ENCODE measurements at regions not wholly inside any gene's neighbourhood (a gene's known extent, or its start where the extent isn't known, plus 50 kb on each side); places are given as distances from the start of the nearest gene placed in this dataset.

DNA sequence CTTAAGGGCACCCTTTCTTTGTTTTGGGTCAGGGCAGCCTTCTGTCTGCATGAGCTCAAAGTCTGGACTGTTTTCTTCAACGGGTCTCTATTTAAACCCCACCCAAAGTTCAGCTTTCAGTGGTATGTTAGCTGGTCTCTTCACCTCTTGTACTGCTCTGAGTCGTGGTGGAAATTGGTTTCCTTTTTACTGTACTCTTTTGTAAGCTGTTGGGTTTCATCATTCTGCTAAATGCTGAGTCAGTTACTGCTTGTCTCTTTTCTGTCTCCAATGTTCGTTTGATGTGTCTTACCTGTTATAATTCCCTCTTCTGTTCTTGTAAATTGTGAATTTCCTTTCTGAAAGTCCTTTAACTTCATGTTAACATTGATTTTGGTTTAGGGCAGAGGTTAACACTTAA lies 64.1 kb upstream of the MALRD1 start:
- DNase-seq (ENCODE audit: extremely low spot score), result no peak
- TF ChIP-seq, protein P1, sequence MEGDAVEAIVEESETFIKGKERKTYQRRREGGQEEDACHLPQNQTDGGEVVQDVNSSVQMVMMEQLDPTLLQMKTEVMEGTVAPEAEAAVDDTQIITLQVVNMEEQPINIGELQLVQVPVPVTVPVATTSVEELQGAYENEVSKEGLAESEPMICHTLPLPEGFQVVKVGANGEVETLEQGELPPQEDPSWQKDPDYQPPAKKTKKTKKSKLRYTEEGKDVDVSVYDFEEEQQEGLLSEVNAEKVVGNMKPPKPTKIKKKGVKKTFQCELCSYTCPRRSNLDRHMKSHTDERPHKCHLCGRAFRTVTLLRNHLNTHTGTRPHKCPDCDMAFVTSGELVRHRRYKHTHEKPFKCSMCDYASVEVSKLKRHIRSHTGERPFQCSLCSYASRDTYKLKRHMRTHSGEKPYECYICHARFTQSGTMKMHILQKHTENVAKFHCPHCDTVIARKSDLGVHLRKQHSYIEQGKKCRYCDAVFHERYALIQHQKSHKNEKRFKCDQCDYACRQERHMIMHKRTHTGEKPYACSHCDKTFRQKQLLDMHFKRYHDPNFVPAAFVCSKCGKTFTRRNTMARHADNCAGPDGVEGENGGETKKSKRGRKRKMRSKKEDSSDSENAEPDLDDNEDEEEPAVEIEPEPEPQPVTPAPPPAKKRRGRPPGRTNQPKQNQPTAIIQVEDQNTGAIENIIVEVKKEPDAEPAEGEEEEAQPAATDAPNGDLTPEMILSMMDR (IDR thresholded peaks at IDR 0.05; ENCODE audit: control extremely low read depth, extremely low read depth, low read depth, missing control alignments), result no peak
- CTCF ChIA-PET, result no interaction called here
- POLR2A ChIA-PET, result no interaction called here

DNA sequence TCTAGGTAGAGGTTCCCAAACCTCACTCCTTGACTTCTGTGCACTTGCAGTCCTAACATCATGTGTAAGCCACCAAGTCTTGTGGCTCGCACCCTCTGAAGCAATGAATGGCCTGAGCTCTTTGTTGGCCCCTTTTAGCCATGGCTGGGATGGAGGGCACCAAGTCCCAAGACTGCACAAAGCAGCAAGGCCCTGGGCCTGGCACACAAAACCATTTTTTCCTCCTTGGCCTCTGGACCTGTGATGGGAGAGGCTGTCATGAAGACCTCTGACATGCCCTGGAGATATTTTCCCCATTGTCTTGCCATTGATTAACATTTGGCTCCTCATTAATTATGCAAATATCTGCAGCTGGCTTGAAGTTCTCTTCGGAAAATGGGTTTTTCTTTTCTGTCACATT lies 60.3 kb upstream of the MALRD1 start:
- POLR2A ChIA-PET, result no interaction called here
- CTCF ChIA-PET, result no interaction called here
- no peak for DNase-seq (ENCODE audit: extremely low spot score)
- TF ChIP-seq, protein P1 (IDR thresholded peaks at IDR 0.05; ENCODE audit: control extremely low read depth, extremely low read depth, low read depth, missing control alignments), result no peak

Measured in GM10248 (cell line).